ENCODE measurements at regions not wholly inside any gene's neighbourhood (a gene's known extent, or its start where the extent isn't known, plus 50 kb on each side); places are given as distances from the start of the nearest gene placed in this dataset.

DNA sequence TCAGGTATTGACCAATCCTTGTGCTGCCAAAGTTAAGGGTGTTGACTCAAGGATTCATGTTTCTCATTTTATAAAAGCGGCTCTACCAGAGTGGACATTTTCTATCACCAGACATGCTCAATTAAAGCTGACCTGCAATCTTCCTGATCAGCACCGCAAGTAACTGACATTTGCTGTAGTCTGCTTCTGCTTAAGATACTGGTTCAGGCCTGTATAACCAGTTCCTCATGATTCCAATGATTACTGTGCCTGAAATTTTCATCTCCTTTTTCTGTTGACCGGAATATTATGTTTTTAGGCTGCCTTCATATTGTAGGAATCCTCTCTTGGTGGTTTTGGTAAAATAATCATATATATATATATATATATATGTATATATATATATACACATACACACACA lies 160.2 kb upstream of the SPIN4 start:
- DNase-seq: no peak
- TF ChIP-seq, protein P1, sequence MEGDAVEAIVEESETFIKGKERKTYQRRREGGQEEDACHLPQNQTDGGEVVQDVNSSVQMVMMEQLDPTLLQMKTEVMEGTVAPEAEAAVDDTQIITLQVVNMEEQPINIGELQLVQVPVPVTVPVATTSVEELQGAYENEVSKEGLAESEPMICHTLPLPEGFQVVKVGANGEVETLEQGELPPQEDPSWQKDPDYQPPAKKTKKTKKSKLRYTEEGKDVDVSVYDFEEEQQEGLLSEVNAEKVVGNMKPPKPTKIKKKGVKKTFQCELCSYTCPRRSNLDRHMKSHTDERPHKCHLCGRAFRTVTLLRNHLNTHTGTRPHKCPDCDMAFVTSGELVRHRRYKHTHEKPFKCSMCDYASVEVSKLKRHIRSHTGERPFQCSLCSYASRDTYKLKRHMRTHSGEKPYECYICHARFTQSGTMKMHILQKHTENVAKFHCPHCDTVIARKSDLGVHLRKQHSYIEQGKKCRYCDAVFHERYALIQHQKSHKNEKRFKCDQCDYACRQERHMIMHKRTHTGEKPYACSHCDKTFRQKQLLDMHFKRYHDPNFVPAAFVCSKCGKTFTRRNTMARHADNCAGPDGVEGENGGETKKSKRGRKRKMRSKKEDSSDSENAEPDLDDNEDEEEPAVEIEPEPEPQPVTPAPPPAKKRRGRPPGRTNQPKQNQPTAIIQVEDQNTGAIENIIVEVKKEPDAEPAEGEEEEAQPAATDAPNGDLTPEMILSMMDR (IDR thresholded peaks at IDR 0.05; ENCODE audit: borderline replicate concordance, extremely low read depth, low read length, poor library complexity, severe bottlenecking): no peak
- no peak for TF ChIP-seq EZH2 (IDR thresholded peaks at IDR 0.05; ENCODE audit: borderline replicate concordance, low read depth, low read length, severe bottlenecking)
- no peaks in the 10 kb centered on the region for H3K4me1 ChIP-seq (ENCODE audit: insufficient read depth, low read length)

GRCh38 chrX:63508668-63509067 lies 157.5 kb upstream of the SPIN4 start:
- Histone ChIP-seq H3K36me3 (ENCODE audit: insufficient read depth, low read length) (no peaks in the 10 kb centered on the region), H3K4me1 (ENCODE audit: insufficient read depth, low read length) (no peaks in the 10 kb centered on the region)

More for the DNA sequence above, 160.2 kb upstream of the SPIN4 start:
- H3K4me3 ChIP-seq (ENCODE audit: low read depth in 1 of 2, low read length in 2 of 2): no peak overlapping the region
- H3K36me3 ChIP-seq (ENCODE audit: insufficient read depth, low read length): no peaks in the 10 kb centered on the region
- no peaks in the 10 kb centered on the region for H3K9me3 ChIP-seq (ENCODE audit: insufficient read depth, low read length, severe bottlenecking)
- no peaks in the 10 kb centered on the region for H3K79me2 ChIP-seq (ENCODE audit: insufficient read depth, low read length)
- no peaks in the 10 kb centered on the region for H3K27me3 ChIP-seq (ENCODE audit: insufficient read depth, low read length, poor library complexity)
- no peak overlapping the region for H3K9ac ChIP-seq (ENCODE audit: low read depth, low read length)
- ATAC-seq (ENCODE audit: insufficient read depth, low read depth): no peak
- H3K4me2 ChIP-seq (ENCODE audit: insufficient read depth, low read length): no peak overlapping the region
- H2AFZ ChIP-seq (ENCODE audit: low read depth, low read length): no peak overlapping the region
- H4K20me1 ChIP-seq (ENCODE audit: insufficient read depth, low read length): no peaks in the 10 kb centered on the region
- no peak overlapping the region for H3K27ac ChIP-seq (ENCODE audit: low read length)

GRCh38 chrX:63506320-63506719 lies 155.2 kb upstream of the SPIN4 start:
- DNase-seq (no peak), ATAC-seq (ENCODE audit: insufficient read depth, low read depth) (peak; percentile 60; the same call in 1 of the 3 replicates)
- Histone ChIP-seq H3K36me3 (ENCODE audit: insufficient read depth, low read length) (no peaks in the 10 kb centered on the region), H3K27ac (ENCODE audit: low read length) (no peak overlapping the region), H3K9ac (ENCODE audit: low read depth, low read length) (no peak overlapping the region), H3K4me2 (ENCODE audit: insufficient read depth, low read length) (no peak overlapping the region), H3K27me3 (ENCODE audit: insufficient read depth, low read length, poor library complexity) (no peaks in the 10 kb centered on the region), H3K79me2 (ENCODE audit: insufficient read depth, low read length) (no peaks in the 10 kb centered on the region), H2AFZ (ENCODE audit: low read depth, low read length) (no peak overlapping the region), H3K4me1 (ENCODE audit: insufficient read depth, low read length) (no peaks in the 10 kb centered on the region), H3K9me3 (ENCODE audit: insufficient read depth, low read length, severe bottlenecking) (no peaks in the 10 kb centered on the region), H3K4me3 (ENCODE audit: low read depth in 1 of 2, low read length in 2 of 2) (no peak overlapping the region), H4K20me1 (ENCODE audit: insufficient read depth, low read length) (no peaks in the 10 kb centered on the region)
- TF ChIP-seq, protein P1 (IDR thresholded peaks at IDR 0.05; ENCODE audit: borderline replicate concordance, extremely low read depth, low read length, poor library complexity, severe bottlenecking): peak; percentile 51
- TF ChIP-seq EZH2 (IDR thresholded peaks at IDR 0.05; ENCODE audit: borderline replicate concordance, low read depth, low read length, severe bottlenecking): no peak

More at GRCh38 chrX:63508668-63509067, 157.5 kb upstream of the SPIN4 start:
- no peak overlapping the region for H3K4me2 ChIP-seq (ENCODE audit: insufficient read depth, low read length)
- DNase-seq (no peak), ATAC-seq (ENCODE audit: insufficient read depth, low read depth) (no peak)
- no peaks in the 10 kb centered on the region for H3K79me2 ChIP-seq (ENCODE audit: insufficient read depth, low read length)
- no peaks in the 10 kb centered on the region for H4K20me1 ChIP-seq (ENCODE audit: insufficient read depth, low read length)
- no peak overlapping the region for H3K9ac ChIP-seq (ENCODE audit: low read depth, low read length)
- H3K27me3 ChIP-seq (ENCODE audit: insufficient read depth, low read length, poor library complexity): no peaks in the 10 kb centered on the region
- no peak overlapping the region for H3K27ac ChIP-seq (ENCODE audit: low read length)
- no peaks in the 10 kb centered on the region for H3K9me3 ChIP-seq (ENCODE audit: insufficient read depth, low read length, severe bottlenecking)
- H2AFZ ChIP-seq (ENCODE audit: low read depth, low read length): no peak overlapping the region
- TF ChIP-seq, protein P1 (IDR thresholded peaks at IDR 0.05; ENCODE audit: borderline replicate concordance, extremely low read depth, low read length, poor library complexity, severe bottlenecking): no peak
- no peak for TF ChIP-seq EZH2 (IDR thresholded peaks at IDR 0.05; ENCODE audit: borderline replicate concordance, low read depth, low read length, severe bottlenecking)
- H3K4me3 ChIP-seq (ENCODE audit: low read depth in 1 of 2, low read length in 2 of 2): no peak overlapping the region

- Histone ChIP-seq H3K27ac (ENCODE audit: low read length) (no peak overlapping the region), H3K36me3 (ENCODE audit: insufficient read depth, low read length) (no peaks in the 10 kb centered on the region), H3K4me2 (ENCODE audit: insufficient read depth, low read length) (no peak overlapping the region), H3K4me1 (ENCODE audit: insufficient read depth, low read length) (no peaks in the 10 kb centered on the region), H4K20me1 (ENCODE audit: insufficient read depth, low read length) (no peaks in the 10 kb centered on the region), H2AFZ (ENCODE audit: low read depth, low read length) (no peak overlapping the region), H3K79me2 (ENCODE audit: insufficient read depth, low read length) (no peaks in the 10 kb centered on the region), H3K9ac (ENCODE audit: low read depth, low read length) (no peak overlapping the region), H3K9me3 (ENCODE audit: insufficient read depth, low read length, severe bottlenecking) (no peaks in the 10 kb centered on the region), H3K27me3 (ENCODE audit: insufficient read depth, low read length, poor library complexity) (no peaks in the 10 kb centered on the region), H3K4me3 (ENCODE audit: low read depth in 1 of 2, low read length in 2 of 2) (no peak overlapping the region)
- no peak for TF ChIP-seq EZH2 (IDR thresholded peaks at IDR 0.05; ENCODE audit: borderline replicate concordance, low read depth, low read length, severe bottlenecking)
- TF ChIP-seq, protein P1 (IDR thresholded peaks at IDR 0.05; ENCODE audit: borderline replicate concordance, extremely low read depth, low read length, poor library complexity, severe bottlenecking): no peak
- DNase-seq: no peak
- ATAC-seq (ENCODE audit: insufficient read depth, low read depth): no peak
Measured at GRCh38 chrX:63503541-63503940, 152.4 kb upstream of the SPIN4 start.

Measured in DND-41 (cell line).